MM.1S (cell line): ENCODE measurements at regions not wholly inside any gene's neighbourhood (a gene's known extent, or its start where the extent isn't known, plus 50 kb on each side); places are given as distances from the start of the nearest gene placed in this dataset.

Experiments used
- EZH2 ChIP-seq: fragments of 300-600 bp; sonication (generic); optimal IDR thresholded peaks from 2 replicates; pipeline ENCODE3; 2017; ENCODE audit warnings: low read depth, mild to moderate bottlenecking, antibody characterized with exemption, low read length, mixed read lengths
- EZH2phosphoT487 ChIP-seq: fragments of 300-600 bp; sonication (generic); IDR thresholded peaks from 2 replicates; pipeline ENCODE4 v1.6.1; 2018; ENCODE audit warnings: antibody characterized with exemption, low read length
- TF ChIP-seq, protein P1 (sequence below): fragments of 300-600 bp; sonication (generic); IDR thresholded peaks from 2 replicates; pipeline ENCODE4 v1.5.1; 2016; ENCODE audit warnings: antibody characterized with exemption, low read length, mixed read lengths

GRCh38 chrX:146054311-146054710 is 236.7 kb downstream of the SLITRK2 start:
- TF ChIP-seq, protein P1, sequence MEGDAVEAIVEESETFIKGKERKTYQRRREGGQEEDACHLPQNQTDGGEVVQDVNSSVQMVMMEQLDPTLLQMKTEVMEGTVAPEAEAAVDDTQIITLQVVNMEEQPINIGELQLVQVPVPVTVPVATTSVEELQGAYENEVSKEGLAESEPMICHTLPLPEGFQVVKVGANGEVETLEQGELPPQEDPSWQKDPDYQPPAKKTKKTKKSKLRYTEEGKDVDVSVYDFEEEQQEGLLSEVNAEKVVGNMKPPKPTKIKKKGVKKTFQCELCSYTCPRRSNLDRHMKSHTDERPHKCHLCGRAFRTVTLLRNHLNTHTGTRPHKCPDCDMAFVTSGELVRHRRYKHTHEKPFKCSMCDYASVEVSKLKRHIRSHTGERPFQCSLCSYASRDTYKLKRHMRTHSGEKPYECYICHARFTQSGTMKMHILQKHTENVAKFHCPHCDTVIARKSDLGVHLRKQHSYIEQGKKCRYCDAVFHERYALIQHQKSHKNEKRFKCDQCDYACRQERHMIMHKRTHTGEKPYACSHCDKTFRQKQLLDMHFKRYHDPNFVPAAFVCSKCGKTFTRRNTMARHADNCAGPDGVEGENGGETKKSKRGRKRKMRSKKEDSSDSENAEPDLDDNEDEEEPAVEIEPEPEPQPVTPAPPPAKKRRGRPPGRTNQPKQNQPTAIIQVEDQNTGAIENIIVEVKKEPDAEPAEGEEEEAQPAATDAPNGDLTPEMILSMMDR = no peak
- no peak for TF ChIP-seq EZH2
- TF ChIP-seq EZH2phosphoT487 = no peak
